GM21360 (cell line): ENCODE measurements at regions not wholly inside any gene's neighbourhood (a gene's known extent, or its start where the extent isn't known, plus 50 kb on each side); places are given as distances from the start of the nearest gene placed in this dataset.

ENCODE experiments used
- ATAC-seq: cut with Tn5 transposase; IDR thresholded peaks from one replicate; pipeline ENCODE4 v1.9.1; 2021; ENCODE audit warnings: mild to moderate bottlenecking, moderate library complexity; ENCODE audit not compliant: unreplicated experiment

DNA sequence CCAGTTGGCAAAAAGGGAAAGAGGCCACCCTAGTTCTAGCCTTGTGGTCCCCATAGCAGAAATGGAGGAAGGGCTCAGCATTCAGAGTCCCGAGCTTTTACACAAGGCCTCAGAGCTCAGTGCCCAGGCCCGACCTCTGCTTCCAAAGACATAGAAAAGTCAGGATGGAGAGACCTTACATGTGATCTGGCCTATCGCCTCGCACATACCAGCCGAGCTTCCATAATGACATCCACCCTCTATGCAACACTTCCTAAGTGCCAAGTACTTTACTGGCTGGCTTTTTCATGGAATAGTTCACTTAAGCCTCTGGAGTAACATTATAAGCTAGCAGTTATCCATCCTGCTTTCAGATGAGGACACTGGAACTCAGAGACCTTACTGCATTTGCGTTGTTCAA, 275.9 kb downstream of the FAM43A start:
- no peak for ATAC-seq

DNA sequence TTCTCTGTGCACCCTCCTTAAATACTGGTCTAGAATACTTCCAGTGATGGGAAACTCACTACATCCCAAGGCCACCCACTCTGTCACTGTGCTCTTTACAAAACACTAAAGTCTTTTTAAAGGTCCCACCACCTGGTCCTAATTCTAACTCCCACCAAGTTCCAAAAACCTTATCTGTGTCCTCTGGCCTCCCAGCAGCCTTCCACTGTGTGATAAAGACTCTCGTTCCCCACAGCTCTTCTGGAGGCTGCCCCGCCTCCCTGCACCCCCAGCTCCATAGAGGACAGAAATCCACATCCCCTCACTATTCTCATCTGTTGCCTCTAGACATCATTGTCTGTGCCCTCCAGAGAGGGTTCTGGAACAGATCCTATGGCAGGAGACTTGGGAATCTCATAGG, 276.4 kb downstream of the FAM43A start:
- ATAC-seq: no peak

DNA sequence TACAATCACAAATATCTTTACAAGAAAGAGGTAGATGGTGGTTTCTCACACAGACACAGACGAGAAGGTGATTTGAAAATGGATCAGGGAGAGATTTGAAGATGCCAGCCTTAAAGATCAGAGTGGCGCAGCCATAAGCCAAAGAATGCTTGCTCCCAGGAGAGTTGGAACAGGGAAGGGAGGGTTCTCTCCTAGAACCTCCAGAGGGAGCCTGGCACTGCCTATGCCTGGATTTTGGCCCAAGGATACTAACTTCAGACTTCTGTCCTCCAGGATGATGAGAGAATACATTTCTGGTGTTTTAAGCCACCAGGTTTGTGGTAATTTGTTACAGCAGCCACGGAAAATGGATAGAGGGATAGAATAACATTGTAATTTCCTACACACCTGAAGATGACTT, 279.1 kb downstream of the FAM43A start:
- no peak for ATAC-seq

DNA sequence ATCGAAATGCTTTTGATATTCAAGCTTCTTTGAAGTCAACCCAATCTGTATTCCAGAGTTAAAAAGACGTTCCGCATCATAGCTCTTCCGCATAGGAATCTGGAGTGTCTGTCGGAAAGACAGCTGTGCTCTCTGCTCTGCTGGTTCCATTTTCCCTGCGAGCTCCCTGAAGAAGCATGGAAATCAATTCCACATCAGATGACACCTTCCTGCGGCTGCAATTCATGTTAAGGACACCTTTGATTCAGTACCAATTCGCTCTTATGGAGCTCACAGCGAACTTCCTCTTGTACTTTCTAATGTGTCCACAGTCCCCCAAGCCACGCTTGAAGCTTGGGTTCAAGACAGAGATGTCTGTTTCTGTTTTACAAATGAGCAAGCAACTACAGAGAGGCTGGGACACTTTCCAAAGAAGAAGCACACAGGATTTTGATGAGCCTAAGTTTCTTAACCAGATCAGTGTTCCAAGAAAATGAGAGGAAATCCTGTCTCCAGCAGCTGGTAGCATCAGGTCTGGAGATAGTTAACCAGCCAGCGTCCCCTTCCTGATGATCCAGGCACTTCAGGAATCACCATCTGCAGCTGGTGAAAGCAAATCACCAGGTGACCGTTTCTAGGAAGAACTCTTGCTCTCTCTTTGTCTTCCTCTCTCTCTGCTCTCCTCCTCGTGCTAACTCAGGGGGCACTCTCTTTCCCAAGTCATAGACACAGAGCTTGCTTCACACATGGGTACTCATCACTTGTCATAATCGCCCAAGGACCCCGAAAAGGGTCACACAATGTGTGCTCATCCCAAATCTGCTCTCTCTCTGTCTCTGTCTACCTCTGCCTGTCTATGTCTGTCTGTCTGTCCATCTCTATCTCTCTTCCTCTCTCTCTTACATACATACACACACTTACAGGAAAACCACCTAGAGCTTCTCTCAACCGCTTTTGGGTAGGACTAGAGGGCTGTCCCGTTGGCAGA, 281.8 kb downstream of the FAM43A start:
- no peak for ATAC-seq

DNA sequence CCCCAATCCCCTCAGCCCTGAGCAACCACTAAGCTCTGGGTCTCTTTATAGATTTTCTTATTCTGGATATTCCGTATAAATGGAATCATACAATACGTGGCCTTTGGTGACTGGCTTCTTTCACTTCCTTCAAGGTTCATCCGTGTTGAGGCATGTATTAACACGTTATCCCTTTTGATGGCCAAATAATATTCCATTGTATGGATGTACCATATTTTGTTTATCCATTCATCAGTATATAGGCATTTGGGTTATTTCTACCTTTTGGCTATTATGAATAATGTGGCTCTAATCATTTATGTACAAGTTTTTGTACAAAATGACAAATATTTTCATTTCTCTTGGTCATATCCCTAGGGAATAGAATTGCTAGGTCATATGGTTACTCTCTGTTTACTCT, 284.4 kb downstream of the FAM43A start:
- no peak for ATAC-seq

DNA sequence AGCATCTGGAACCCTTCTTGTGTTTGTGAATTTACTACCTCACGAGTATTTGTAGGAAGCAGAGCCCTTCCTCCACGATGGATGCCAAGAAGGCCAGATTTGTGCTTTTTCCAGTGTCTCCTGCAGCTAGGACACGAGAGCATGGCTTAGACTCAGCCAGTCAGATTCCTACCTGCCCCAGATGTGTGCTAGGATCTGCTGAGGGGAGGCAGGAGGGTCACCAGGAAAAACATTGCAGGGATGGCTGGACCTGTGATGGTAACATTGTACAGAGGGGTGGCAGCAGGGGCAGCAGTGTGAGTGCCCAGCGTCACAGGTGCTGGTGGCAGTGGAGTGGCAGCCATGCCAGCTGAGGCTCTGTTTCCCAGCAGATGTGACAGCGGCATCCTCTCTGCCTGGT, 285.3 kb downstream of the FAM43A start:
- ATAC-seq: no peak

DNA sequence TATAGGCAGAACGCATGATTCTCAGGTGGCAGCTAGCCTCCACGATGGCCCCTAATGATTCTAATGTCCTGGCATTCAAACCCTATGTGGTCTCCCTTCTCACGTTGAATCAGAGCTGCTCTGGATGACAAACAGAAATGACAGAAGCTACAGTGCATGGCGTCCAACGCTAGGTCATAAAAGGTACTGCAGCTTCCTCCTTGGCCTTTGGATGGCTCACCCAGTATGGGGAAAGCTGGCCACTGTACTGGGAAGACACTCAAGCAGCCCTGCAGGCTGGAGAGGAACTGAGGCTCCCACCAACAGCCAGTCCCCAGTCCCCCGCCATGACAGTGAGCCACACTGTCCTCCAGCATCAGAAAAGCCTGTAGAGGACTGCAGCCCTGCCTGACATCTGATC, 286.3 kb downstream of the FAM43A start:
- ATAC-seq: no peak

DNA sequence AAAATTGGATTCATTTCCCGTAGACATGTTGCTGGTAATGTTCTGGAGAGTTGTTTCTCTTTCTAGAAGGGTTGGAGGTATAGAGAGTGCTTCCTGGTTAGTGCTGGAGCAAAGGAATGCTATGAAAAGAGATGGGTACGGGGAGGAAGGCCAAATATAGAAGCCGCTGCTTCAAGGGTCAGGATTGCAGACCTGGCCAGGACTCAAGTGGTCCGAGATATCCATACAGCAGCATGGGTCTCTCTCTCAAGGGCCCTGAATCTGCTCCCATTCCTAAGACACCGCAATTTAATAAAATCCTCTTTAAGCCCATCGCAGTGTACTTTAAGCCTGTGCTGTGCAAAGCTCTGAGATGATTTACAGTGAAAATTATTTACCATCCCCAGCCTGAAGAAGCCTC, 287.0 kb downstream of the FAM43A start:
- no peak for ATAC-seq

DNA sequence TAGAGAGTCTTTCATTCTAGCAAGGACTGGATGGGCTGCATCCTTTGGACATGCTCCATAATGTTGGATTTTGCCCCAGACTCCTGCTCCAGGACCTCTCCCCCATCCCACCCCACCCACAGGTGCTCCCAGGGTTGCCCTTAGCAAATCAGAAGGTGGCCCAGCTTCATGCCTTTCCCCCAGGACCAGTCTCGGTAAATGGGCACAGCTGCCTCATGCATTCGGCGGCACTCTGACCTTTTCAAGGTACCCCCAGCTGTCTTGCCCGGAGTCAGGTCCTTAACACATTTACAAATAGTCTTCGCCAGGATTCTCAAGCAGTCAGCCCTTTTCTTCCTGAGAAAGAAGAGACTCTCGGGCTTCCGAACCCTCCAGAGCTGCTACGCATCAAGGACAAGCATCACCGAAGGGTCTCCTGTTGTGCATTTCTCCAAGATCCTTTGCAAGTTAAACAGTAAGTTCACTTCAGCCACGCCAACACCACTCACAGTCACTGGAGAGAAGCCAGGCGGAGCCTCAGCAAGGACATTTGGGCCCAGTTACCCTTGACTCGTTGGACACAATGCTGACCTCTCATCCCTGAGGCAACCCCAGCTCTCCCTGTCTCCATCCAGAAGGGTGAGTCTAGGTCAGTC, 287.8 kb downstream of the FAM43A start:
- no peak for ATAC-seq

DNA sequence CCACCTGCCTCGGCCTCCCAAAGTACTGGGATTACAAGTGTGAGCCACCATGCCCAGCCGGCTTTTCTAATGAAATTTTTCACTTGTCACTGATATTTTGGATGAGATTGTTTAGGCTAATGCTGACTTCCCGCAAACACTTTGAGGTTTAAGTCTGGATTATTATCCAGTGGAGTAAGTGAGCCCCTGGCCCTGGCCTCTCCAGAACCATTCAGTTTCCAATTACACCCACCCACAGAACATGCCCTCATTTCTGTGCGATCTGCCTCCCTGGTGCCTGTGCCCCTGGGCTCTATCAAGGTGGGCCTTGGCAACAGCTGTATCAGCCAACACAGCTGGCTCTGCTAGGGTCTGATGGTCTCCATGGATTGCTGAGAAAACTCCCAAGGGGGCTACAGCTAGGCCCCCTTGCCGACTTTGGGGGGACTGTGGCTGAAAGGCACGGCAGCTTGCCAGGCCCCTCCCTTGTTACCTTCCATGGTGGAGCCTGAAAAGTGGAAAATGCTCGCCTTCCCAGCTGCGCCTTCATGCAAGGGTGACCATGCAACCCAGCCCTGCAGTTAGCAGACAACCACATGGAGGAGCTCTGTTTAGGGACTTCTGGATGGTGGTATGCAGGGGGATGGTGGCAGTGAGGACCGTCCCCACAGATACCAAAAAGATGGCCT, 288.9 kb downstream of the FAM43A start:
- ATAC-seq: no peak

DNA sequence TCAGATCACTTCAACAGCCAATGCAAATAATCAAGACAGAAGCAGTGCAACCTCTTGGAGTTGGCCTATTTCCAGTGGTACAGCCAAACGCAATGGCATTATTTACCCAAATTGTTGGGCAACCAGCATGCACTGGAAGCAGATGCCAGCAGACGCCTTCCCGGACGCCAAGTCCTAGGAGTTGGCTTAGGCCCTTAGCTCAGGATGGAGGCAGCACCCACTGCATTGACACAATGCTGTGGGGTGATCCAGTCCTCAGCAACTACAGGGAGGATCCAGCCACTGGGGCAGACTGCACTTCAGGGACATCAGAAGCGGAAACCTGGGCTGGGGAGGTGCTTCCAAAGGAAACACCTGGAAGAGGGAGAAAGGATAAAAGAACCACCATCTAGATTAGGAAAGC, 290.4 kb downstream of the FAM43A start:
- ATAC-seq: no peak

DNA sequence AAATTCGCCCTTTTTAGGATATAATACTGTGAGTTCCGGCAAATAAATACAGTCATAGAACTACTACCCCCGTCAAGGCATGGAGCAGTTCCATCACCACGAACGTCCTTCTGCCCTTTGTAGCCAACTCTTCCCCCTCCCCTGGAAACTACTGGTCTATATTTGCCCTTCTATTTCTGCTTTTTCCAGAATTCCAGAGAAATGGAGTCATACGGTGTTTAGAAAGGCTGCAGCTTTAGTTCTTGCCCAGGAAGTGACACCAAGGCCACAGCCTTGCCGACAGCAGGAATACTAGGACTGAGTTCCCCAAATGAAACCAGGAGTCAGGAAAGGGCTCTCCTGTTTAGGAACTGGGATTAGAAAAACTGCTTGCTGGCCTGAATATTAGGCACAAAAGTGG, 291.2 kb downstream of the FAM43A start:
- ATAC-seq: no peak

DNA sequence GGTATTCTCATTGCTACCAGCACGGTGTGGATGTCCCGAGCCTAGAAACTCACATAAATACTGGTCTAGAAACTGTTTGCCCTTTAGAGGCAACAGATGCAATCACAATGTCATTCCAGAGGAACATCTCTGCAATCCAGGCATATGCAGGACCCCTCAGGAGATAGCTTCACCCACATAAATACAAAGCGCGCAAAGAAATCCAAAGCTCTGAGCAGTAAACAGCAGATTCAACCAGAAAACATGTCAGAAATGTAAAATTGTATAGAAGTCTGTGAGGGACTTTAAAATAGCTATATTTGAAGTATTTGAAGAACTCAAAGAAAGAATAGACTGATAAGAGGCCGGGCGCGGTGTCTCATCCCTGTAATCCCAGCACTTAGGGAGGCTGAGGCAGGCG, 291.7 kb downstream of the FAM43A start:
- no peak for ATAC-seq

DNA sequence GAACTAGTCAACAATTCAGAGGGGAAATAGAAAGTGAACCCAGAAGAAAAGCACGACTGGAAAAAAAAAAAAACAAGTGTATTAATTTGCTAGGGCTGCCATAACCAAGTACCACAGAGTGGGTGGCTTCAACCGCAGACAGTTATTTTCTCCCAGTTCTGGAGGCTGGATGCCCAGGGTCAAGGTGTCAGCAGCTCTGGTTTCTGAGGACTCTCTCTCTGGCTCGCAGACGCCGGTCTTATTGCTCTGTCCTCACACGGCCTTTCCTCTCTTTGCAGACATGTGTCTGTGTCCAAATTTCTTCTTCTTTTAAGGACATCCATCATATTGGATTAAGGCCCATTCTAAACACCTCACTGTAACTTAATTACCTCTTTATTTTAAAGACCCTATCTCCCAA, 291.8 kb downstream of the XXYLT1 start:
- ATAC-seq: no peak

DNA sequence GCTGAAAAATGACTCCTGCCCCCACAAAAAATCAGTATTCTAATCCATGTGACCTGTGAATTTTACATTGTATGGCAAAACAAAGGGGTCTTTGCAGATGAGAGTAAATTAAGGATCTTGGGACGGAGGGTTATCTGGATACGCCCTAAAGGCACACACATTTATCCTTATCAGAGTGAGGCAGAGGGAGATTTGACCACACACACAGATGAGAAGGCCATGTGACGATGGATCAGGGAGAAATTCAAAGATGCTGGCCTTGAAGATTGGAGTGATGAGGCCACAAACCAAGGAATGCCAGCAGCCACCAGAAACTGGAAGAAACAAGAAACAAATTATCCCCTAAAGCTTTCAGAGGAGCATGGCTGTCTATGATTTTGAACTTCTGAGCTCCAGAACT, 288.5 kb downstream of the XXYLT1 start:
- no peak for ATAC-seq

DNA sequence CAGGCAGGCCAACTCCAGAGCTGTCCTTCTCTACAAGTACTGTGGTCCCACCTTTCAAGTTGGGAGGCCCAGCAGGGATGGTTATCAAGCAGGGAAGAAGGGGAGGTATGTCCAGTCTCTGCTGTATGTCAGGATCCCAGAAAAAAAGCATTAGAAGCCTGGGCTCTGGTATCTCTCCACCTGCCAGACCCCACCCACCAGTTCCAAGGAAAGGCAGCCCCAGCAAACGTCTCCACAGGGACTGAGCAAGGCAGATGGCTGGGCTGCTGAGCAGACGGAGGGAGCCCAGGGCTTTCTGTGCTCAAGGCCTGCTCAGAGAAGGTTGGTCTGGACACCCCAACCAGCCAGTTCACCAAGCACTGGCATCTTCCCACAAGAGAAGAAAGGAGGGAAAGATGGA, 287.8 kb downstream of the XXYLT1 start:
- ATAC-seq: no peak

DNA sequence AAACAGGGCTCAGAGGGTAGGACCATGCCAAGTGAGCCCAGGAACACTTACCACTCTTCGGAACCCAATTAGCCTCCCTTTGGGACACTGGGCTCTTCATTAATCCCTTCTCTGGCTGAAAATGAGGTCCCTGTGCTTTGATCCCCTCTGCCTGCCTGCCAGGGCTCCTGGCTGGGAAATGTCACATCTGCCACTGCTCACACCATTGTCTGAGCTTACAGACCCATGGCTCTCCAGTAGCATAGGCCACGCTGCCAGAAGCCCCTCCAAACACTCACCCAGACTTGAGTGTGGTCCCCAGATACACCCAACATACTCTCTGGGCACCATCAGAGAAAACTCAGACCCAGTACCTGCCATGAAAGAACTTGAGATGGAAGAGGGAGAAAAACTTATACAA, 287.3 kb downstream of the XXYLT1 start:
- no peak for ATAC-seq

DNA sequence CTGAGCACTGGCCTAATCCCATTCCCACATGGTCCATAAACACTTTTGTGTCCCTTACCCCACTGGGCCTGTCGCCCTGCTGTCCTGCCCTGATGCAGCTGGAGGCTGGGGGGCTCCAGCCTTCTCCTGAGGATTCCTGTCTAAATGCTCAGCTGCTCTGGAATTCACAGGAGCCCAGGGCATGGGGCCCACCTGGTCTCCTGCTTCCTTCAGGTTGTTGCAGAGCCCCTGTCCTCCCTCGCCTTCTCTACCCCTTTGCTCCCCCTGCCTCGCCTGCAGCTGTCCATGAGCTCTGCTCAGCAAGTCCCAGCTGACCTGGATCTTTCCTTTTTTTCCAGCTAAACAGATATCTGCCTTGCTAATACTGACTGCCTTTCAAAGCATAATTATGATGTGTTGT, 286.9 kb downstream of the XXYLT1 start:
- no peak for ATAC-seq

DNA sequence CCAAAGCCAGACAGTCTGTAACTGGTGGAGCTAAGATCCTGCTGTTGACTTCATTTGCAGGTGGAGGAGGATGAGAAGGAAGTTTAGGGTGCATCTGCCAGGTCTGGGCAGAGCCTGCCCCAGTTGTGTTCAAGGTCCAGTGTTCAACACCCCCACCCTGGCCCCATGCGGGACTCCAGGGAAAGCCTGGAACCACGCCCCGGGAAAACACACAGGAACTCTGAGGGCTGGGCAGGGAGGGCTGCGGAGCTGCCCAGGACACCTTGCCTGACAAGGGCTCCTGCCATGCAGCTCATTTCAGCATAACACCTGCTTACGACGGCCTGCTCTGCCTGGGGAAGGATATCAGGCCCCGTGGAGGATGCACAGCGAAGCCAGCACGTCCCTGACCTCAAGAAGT, 286.3 kb downstream of the XXYLT1 start:
- ATAC-seq: no peak

DNA sequence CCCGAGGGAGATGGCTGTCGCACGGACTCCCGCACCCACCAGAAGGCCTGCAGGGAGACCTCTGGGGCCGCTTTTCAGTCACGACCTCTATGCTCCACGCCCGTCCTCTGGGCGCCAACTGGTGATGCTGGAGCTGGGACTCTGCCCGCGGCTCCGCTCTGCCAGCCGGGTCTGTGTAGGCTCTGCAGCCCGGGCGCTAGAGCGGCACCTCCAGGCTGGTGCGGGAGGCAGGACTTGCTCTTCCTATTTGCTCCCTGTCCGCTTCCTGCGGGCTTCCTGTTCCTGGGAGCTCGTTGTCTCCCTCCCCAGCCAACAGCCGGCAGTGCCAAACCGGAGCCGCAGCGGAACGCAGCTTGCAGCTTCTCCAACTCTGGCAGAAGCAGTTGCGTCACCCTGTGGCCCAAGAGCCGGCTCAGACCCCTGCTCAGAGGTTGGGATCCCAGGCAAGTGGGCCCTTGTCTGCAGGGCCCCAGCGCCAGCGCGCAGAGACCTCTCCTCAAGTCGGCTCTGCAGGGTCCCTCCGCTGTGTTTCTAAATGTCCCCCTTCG, 285.9 kb downstream of the XXYLT1 start:
- ATAC-seq: no peak

DNA sequence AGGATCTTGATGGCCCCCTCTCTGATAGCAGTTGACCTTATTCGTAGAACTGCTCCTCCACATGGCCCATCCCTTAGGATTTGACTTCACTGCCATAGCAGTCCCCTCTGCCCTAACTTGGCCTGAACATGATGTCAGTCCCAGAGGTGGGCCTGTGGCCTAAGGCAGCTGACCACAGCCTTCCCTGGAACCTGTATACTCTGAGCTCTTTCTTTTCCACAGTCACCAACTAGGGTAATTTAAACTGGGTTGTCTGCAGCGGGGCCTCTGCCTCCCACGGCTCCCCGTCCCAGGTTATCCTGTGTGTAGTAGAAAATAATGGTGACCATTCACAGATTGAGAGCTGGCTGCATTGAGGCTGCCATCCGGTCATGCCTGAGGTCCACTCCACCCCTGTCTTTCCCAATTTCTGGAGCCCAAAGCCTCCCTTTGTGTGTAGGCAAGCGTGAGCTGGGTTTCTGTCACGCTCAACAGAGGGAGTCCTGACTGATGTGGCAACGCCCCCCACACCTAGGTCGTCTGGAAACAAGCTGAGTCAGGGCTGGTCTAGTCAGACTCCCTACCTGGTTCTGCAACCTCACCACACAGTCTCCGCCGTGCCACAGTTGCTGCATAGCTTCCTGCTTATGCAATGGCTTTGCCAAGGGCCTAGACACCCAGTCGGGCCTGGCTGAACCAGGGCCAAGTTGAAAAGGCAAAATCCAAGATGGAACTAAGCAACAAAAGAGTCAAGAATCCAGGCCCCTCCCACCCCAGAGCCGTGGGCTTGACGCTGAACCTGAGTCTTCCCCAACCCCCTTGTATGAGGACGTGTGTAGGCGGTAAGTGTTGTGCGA, 284.5 kb downstream of the XXYLT1 start:
- no peak for ATAC-seq
